GM18873 (cell line): ENCODE measurements at regions not wholly inside any gene's neighbourhood (a gene's known extent, or its start where the extent isn't known, plus 50 kb on each side); places are given as distances from the start of the nearest gene placed in this dataset.
A peak's percentile ranks its signal among the peaks of the same experiment; 100 is the strongest.
"Not testable (repeated sequence)": the region's sequence is repeated elsewhere in the genome, so short reads cannot be mapped to it uniquely, and the experiment has no call there.

Source experiments
- ATAC-seq: cut with Tn5 transposase; IDR thresholded peaks from one replicate; pipeline ENCODE4 v1.9.1; 2021; ENCODE audit warnings: mild to moderate bottlenecking, moderate library complexity, moderate number of reproducible peaks; ENCODE audit not compliant: unreplicated experiment, low FRiP score

DNA sequence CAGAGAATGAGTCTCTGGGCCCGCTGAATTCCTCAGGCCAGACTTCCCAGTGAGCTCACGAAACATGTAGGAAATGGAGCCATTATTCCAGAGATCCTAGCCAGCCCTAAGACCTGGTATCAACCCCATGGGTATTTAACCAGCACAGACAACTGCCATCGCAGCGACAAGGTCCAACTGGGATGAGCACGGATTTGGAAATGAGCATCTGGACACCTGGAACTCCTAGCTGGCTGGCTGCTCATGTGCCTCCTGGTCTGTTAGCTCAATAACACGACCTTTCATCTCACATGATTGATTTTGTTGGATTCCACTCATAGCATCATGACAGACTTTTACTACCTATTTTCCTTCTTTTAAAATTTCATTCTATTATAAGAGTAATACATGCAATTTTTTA, 51.0 kb downstream of the POU3F3 start:
- ATAC-seq, result no peak

DNA sequence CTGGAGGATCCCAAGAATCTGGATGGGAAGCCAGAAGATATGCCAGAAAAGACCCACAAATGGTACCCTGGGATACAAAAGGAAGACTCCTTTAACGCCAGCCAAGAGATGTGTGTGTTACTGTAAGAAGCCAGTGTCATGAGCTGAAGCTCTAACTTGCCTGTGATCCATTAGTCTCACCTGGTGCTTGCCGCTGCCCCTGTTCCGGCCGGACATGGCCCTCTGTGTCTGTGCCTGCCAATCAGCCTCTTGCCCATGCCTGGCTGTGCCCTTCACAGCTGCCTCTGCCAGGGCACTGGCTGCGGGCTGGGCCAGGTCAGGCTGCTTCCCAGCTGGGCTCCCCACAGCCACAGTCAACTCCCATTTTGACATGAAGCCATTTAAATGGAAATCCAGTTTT, 55.4 kb downstream of the POU3F3 start:
- no peak for ATAC-seq

DNA sequence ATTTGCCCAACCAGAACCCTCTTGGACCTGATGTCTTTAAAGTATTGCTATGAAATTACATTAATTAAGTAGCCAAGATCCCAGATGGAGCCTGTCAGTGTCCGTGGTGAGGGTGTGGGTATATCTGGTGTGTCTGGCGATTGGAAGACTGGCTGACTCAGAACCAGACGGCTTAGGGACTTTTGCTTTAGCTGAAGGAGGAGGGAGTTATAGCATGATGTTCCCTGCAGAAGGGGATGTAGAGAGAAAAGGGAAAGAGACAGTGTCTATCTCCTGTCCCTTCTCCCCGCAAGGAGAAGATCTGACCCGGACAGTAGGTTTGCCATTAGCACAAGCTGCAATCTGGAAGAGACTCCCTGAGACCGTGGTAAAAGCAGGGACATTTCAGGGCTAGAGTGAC, 60.6 kb downstream of the POU3F3 start:
- ATAC-seq, result no peak

DNA sequence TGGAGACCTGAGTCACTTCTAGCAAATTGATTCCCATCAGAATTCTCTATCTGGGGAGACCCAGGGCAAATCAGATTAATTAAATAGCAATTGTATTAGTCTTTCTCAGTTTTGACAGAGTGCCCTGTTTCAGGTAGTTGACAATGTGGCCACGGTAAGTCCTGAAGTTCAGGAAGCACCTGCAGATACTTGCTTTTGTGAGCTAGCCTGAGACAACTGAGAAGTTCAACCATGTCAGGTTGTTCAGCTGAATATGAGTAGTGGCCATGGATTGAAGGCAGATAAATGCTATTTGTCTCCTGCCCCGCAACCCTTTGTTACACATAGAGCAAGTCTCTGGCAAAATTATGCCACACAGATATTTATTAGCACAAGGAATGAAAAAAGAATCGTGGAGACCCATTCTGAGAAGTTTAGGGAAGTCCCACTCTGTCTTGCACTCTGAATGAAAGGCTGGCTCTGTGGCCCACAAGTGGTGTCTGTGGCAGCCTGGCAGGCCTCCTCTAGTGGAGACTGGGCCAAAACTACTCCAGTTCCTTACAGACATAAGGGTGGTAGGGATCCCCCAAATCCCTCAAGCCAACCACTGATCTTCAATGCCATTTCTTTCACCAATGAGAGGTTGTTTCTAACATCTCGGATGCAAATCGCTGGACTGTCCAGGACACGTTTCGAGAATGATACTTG, 61.3 kb downstream of the POU3F3 start:
- no peak for ATAC-seq

DNA sequence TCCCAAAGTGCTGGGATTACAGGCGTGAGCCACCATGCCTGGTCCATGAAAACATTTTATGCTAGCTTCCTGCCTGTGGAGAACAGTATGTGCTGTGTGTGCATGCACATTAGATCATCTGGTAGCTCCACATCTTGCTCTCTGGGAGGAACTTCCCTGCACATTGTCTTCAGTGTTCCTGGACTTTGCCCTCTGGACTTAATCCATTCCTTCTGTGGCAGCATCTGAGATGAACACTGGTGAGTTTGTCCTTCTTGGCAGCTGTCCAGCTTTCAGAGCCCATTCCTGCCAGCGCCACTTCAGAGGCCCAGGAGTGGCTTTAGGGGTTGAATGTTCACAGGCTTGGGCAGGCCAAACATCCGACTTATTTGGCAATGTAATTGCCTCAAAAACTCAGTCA, 65.2 kb downstream of the POU3F3 start:
- ATAC-seq, result no peak

DNA sequence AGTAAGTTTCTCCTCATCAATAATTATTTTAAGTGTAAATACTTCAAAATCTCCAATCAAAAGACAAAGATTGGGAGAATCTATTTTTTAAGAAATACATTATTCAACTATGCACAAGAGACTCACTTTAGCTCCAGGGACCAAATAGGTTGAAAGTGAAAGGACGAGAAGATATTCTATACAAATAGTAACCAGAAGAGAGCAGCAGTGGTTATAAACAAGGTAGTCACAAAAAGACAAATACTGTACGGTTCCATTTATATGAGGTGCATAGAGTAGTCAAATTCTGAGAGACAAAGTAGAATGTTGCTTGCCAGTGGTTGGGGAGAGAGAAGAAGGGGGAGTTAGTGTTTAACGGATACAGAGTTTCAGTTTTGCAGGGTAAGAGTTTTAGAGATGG, 69.8 kb downstream of the POU3F3 start:
- no peak for ATAC-seq

DNA sequence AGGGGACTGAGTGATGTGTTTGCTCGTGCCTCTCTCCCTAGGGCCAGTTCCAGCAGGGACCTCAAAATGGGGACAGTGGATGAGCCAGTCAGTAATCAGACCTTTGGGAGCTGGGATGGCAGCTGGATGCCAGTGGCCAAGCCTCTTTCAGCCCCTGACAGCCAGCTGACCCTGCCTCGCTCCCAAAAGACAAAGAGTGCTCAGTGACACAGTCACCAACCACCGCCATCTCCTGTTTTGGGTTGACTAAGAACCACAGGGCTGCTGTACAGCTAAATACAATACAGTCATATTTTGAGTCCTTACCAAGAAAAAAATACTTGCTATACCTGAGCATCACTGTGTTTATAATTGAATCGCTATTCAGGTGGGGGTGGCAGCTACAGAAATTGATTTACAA, 75.7 kb downstream of the POU3F3 start:
- ATAC-seq, result no peak

DNA sequence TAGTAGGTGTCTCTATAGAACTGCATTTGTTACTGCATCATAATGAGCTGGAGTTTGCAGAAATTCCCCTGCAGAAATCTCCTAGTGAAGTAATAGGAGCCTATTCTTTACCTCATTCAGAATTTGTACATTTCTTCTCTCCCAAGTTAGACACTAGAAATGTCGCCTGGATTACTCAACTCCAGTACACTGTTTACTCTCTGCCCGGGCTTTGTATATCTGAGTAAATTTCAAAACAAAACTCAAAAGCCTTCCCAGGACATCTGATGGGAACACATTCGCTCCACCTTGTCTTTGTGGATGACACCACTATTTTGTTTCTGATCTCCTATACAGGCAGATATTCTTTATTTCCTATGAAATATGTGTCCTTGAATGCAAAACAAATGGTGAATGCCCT, 76.8 kb downstream of the POU3F3 start:
- no peak for ATAC-seq

DNA sequence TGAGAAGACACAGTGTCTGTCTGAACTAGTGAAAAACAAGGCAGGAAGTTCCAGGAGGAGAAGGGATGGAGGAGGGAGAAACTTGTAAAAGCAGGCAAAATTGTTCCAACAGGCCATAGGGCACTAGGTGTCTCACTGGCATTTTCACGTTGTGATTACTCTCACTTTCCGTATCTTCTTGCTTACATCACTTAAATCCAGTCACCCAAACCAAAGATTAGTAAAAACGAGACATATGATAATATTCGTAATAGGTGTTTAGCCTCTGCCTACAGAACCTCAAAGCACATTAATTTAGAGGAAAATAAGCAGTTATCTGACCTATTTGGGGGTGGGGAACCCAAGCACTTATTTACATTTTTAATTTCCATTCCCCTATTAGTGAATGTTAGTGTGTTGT, 78.3 kb downstream of the POU3F3 start:
- ATAC-seq, result no peak

DNA sequence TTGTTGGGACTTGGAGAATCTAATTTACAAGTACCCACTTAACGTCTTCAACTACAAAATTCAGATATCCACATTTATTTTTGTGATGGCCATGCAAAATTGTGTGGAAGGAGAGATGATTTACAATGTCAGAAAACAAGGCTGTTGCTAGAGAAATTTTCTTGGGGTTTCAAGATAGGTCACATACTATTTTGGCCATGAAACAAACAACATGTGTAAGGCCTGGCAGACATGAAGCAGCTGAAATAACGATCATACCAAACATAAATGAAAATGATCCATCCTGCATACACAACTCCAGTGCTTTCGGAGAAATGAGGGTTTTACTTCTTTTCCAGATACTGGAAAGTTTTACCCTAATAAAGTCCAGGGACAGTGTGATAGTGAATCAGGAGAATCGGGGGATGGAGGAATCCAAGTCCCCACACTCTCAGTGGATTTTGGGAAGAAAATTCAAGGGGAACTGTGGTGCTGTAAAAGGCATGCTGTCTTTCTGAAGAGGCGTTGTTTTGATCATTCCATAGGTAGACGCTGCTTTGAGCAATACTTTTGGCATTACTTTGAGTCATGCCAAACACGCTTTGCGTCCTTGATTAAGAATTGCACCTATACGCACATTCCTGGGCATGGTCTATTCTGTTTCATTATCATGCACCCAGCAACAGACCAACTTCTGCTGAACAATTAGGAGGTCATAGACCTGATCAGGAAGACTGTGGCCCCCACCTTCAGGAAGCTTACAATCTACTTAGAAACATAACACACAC, 79.4 kb downstream of the POU3F3 start:
- no peak for ATAC-seq

DNA sequence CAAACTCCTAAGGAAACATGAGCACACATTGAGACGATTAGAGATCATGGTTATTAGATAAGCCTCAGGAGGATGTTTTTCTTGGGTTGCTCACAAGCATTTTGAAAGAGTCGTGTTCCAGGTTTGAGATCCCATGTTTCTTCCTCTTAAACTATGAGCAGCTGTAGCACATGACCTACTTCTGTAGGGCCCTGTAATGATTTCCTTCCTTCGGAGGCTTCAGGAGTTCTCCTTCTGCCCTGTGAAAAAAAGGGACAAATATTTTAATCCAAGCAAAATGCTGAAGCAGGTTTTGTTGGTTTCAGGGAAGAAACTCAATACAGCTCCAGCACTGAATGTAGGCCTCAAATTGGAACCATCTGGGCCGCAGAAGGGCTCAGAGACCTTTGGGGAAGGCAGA, 82.6 kb downstream of the POU3F3 start:
- no peak for ATAC-seq

DNA sequence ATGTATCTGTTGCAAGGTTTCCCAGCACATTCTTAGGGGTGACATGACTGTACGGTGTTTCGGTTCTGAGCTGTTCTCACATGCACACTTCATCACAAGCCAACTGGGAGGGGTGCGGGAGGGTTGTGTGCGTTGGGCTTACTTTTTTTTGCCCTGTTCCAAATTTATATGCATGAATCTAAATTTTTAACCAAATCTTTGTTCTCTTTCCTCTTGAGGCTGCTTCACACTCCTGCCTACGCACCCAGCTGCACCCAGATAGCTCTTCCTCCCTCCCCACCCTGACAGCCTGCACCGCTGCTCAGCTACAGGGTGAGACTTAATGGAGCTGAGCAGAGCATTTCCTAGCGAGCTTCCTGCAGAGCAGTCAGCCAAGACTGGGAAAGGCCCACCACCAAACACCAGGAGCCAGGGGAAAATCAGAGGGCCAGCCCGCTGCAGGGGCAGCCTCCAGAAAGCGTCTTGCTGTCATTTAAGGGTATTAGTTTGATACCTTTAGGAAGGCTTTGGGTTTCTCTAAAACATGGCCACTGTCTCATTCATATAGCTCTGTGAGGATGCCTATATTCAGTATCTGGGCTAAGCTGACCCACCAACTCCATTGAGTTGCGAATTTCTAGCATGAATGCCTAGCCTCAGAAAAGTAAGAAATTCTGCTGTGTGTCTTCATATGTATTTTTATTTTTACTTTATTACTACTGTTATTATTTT, 84.5 kb downstream of the POU3F3 start:
- ATAC-seq, result peak; percentile 86

DNA sequence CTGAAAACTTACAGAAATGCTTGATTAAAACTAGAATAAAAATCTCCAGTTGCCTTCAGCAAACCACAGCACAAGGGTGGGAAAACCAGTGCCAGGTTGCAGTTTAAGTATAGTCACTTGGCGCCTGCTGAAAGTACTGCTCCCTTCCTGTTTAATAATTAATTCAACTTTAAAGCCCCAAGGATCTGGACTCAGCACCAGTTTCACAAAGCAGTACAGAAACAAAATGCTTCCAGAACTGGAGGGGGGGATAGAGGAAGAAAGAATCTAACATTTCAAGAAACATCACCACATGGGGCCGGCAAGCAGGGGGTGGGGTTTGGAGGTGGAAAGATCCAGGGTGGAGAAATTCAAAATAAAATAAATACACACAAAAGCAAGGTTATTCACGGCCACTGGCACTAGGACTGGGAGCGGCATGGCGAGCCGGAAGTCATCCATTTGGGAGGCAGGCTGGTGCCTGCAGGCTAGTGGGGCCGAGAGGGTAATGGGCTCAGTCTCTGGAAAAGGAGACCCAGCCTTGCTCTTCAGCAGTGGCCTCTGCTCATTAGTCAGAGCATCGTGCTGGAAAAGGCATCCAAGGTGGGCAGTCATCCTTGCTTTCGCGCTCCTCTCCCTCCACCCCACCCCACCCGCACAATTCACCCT, 85.8 kb downstream of the POU3F3 start:
- ATAC-seq, result no peak

DNA sequence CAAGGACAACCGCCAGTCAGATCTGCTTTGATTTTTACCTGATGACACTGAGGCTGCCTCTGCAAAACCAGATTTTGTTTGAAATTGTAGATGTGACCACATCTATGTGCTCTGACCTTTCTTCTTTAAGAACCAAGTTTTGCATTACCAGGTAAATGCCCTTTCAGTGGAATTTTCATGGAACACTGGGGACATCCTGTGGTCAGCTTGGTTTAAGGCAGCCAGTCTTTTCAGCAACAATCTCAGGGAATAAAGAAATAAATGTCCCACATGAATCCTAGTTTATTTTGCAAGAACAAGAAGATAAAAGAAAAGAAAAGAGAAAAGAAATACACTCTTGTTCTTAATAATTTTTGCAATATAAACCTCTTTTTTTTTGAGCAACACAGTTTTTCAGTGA, 90.6 kb downstream of the POU3F3 start:
- no peak for ATAC-seq

DNA sequence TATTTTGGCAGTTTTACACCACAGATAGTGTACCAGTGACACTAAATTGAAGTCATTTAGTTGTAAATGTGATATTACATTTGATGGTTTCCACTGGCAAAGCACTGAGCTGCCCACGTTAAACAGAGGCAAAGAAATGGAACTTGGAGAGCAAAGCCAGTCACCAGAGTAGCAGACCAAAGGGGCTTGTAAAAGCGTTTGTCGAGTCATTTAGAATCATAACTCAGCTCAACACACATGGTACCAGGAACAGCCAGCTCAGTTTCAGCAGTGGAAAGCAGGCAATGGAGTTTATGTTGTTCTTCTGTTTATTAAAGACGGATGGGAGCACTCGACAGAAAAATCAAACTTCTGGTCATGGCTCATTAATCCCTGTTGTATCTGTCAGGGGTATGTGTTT, 91.2 kb downstream of the POU3F3 start:
- ATAC-seq, result no peak

DNA sequence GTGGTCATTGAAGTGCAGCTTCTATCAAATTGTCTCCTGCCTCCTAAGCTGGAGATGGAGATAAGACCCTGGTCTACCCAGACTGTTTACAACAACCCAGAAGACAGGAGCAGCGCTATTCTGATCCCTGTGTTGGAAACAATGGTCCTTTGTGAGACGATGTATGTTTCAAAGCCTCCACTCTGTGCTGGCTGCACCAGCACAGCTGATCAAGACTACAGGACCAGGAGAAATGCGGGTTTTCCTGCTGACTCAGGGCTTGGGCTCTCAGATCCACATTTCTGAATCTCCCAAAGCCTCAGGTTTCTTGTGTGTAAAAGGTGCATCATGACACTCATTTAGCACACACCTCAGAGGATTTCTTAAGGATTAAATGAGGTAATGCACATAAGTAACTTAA, 92.0 kb downstream of the POU3F3 start:
- ATAC-seq, result no peak

DNA sequence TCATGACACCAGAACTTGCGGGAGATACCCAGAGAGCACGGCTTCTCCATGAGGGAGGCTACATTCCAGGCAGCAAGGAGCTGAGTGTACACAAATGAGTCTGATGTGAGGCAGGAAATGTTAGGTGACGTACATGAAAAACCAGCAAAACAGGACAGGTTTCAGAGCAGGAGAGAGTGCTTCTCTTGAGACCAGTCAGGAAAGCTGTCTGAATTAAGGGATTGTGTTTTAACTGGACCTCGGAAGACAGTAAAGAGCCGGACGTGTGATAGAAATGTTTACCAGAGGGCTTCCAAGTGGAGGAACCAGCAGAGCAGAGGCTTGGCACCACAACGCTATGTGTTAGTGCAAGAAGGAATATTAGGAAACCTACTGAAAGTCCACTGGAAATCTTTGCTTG, 90.4 kb upstream of the MRPS9 start:
- not testable (repeated sequence) for ATAC-seq

DNA sequence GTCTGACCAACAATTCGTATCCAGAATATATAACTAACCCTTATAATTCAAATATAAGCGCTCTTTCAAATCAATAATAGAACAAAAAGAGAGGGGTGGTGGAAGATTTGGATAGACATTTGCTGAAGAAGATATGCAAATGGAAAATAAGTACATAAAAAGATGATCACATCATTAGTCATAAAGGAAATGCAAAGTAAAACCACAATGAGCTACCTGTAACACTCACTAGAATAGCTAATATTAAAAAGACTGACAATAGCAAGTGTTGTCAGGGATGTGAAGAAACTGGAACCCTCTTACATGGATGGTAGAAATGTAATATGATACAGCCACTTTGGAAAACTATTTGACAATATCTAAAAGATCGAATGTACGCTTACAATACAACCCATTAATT, 84.9 kb upstream of the MRPS9 start:
- no peak for ATAC-seq

DNA sequence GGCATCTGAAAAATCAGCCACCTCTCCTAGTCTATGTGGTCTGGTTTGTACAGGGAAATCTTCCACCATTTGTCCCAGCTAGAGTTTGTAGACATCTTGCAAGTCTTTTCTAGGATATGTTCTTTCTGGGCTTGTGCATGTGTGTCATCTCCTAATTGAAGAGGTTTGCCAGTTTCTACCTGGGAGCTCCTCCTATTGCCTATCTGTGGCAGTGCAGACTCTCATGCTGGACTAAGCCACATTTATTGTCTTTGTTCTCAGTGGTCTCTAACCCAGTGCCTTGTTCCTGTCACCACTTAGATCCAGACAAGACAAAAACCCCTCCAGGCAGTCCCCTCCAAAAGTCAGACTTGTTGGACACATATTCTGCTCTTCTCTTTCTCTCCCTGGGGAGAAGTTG, 72.0 kb upstream of the MRPS9 start:
- no peak for ATAC-seq

DNA sequence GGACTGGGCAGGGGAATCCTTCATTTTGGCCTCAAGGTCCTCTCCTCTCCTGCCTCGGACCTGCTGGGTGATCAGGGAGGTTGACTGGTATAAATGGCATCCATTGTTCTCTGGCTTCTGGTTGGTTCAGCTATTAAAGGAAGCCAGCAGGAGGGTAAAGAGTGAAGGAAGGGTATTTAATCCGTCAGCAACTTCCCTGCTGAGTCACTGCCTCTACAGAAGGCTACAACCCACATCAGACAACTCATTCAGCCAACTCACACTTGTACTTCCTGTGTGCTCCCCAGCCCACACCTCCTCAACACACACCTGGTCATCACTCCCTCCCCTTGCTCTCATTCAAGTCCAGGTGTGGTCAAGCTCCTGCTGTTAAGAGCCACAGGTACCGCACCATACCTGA, 68.3 kb upstream of the MRPS9 start:
- no peak for ATAC-seq

DNA sequence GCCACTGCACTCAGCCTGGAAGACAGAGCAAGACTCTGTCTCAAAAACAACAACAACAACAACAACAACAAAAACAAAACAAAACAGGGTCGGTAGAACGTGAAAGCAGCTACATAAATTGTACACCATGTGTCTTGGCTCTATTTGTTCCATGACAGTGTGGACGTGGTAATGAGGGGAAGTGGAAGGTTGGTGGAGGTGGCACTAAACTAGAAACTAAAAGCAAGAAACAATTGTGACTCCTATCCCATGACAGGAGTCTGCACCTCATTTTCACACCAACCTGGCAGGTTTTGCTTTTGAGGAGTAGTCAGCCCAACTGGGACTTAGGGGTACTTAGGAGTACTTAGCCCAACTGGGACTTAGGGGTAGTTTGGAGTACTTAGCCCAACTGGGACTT, 62.5 kb upstream of the MRPS9 start:
- no peak for ATAC-seq
